Neural cell (in vitro differentiated cells): ENCODE measurements at regions not wholly inside any gene's neighbourhood (a gene's known extent, or its start where the extent isn't known, plus 50 kb on each side); places are given as distances from the start of the nearest gene placed in this dataset.

Experiments used
- H2AFZ ChIP-seq: fragments of 200-600, 300-800 bp; sonication (generic), shearing (Covaris generic); 2 replicates; pipeline ENCODE4 v1.6.0; 2014; ENCODE audit warnings: low read depth, mild to moderate bottlenecking, antibody characterized with exemption, low read length, moderate library complexity
- H3F3A ChIP-seq: fragments of 200-600 bp; shearing (Covaris generic); 2 replicates; pipeline ENCODE4 v1.6.1; 2016; ENCODE audit warnings: mild to moderate bottlenecking, moderate library complexity, mixed read lengths, antibody characterized with exemption, low read length; ENCODE audit not compliant: insufficient read depth, poor library complexity, severe bottlenecking
- H3K27ac ChIP-seq: fragments of 200-600, 300-800 bp; sonication (generic), shearing (Covaris generic); 2 replicates; pipeline ENCODE4 v1.5.1; 2014; ENCODE audit warnings: mild to moderate bottlenecking, low read length, moderate library complexity
- H3K27me3 ChIP-seq: fragments of 300-800, 200-600 bp; sonication (generic), shearing (Covaris generic); 2 replicates; pipeline ENCODE4 v1.6.0; 2014; ENCODE audit warnings: mild to moderate bottlenecking, low read depth, low read length, moderate library complexity; ENCODE audit not compliant: insufficient read depth
- H3K36me3 ChIP-seq: fragments of 300-800, 200-600 bp; sonication (generic), shearing (Covaris generic); 2 replicates; pipeline ENCODE4 v1.5.1; 2014; ENCODE audit warnings: mild to moderate bottlenecking, antibody characterized with exemption, low read length, moderate library complexity; ENCODE audit not compliant: insufficient read depth
- H3K4me2 ChIP-seq: fragments of 300-800, 200-600 bp; sonication (generic), shearing (Covaris generic); 2 replicates; pipeline ENCODE4 v1.6.0; 2014; ENCODE audit warnings: mild to moderate bottlenecking, low read length
- H3K4me3 ChIP-seq: fragments of 300-800, 200-600 bp; sonication (generic), shearing (Covaris generic); 2 replicates; pipeline ENCODE4 v1.5.1; 2014; ENCODE audit warnings: mild to moderate bottlenecking, low read length, moderate library complexity
- H3K79me2 ChIP-seq: fragments of 200-600 bp; shearing (Covaris generic); replicated peaks from 2 replicates; pipeline ENCODE4 v1.6.0; 2014; ENCODE audit warnings: mild to moderate bottlenecking, low read length, moderate library complexity; ENCODE audit not compliant: insufficient read depth
- H3K9ac ChIP-seq: fragments of 300-800, 200-600 bp; sonication (generic), shearing (Covaris generic); 2 replicates; pipeline ENCODE4 v1.6.1; 2016; ENCODE audit warnings: mild to moderate bottlenecking, low read length, mixed read lengths
- H3K9me2 ChIP-seq: fragments of 200-600 bp; shearing (Covaris generic); 2 replicates; pipeline ENCODE4 v1.6.1; 2016; ENCODE audit warnings: mild to moderate bottlenecking, low read length, mixed read lengths; ENCODE audit not compliant: insufficient read depth
- H3K9me3 ChIP-seq: fragments of 200-600, 300-800 bp; sonication (generic), shearing (Covaris generic); 2 replicates; pipeline ENCODE4 v1.6.1; 2016; ENCODE audit warnings: mild to moderate bottlenecking, mixed run types, low read length, moderate library complexity, mixed read lengths
- H4K20me1 ChIP-seq: fragments of 200-600 bp; shearing (Covaris generic); 2 replicates; pipeline ENCODE4 v1.6.1; 2016; ENCODE audit warnings: mild to moderate bottlenecking, mixed run types; ENCODE audit not compliant: insufficient read depth
- EP300 ChIP-seq: fragments of 450-650 bp; conservative IDR thresholded peaks from 2 replicates; pipeline ENCODE4 v1.6.1; 2014; ENCODE audit warnings: antibody characterized with exemption, mild to moderate bottlenecking, moderate library complexity; ENCODE audit not compliant: poor library complexity, severe bottlenecking
- EZH2 ChIP-seq: fragments of 200-600, 300-800 bp; shearing (Covaris generic), sonication (generic); IDR thresholded peaks from 2 replicates; pipeline ENCODE4 v1.6.1; 2014; ENCODE audit warnings: antibody characterized with exemption, low read length, borderline replicate concordance, mild to moderate bottlenecking; ENCODE audit not compliant: insufficient read depth, poor library complexity, severe bottlenecking
- MXI1 ChIP-seq: fragments of 450-650 bp; conservative IDR thresholded peaks from 2 replicates; pipeline ENCODE4 v1.6.1; 2014; ENCODE audit warnings: antibody characterized with exemption, mild to moderate bottlenecking; ENCODE audit not compliant: poor library complexity, severe bottlenecking
- POLR2AphosphoS5 ChIP-seq: IDR thresholded peaks from 2 replicates; pipeline ENCODE4 v1.6.1; 2012
- RAD21 ChIP-seq: fragments of 450-650 bp; conservative IDR thresholded peaks from 2 replicates; pipeline ENCODE4 v1.6.1; 2014; ENCODE audit warnings: antibody characterized with exemption, mild to moderate bottlenecking, moderate library complexity
- REST ChIP-seq: IDR thresholded peaks from 2 replicates; pipeline ENCODE4 v1.6.1; 2012; ENCODE audit warnings: borderline replicate concordance
- SMC3 ChIP-seq: fragments of 450-650 bp; conservative IDR thresholded peaks from 2 replicates; pipeline ENCODE4 v1.6.1; 2014; ENCODE audit warnings: antibody characterized with exemption, mild to moderate bottlenecking, moderate library complexity; ENCODE audit not compliant: poor library complexity
- TAF1 ChIP-seq: IDR thresholded peaks from 2 replicates; pipeline ENCODE4 v1.6.1; 2012; ENCODE audit warnings: low read depth
- TF ChIP-seq, protein P1 (sequence below): fragments of 450-650 bp; IDR thresholded peaks from 2 replicates; pipeline ENCODE4 v1.5.1; 2014; ENCODE audit warnings: antibody characterized with exemption, mild to moderate bottlenecking, moderate library complexity; ENCODE audit not compliant: poor library complexity, severe bottlenecking

GRCh38 chr7:97271619-97272018 lies 154.1 kb downstream of the SDHAF3 start:
- Histone ChIP-seq H3K27me3 (no peaks in the 10 kb centered on the region), H3K36me3 (no peaks in the 10 kb centered on the region), H3F3A (no peaks in the 10 kb centered on the region), H3K9me3 (no peaks in the 10 kb centered on the region), H3K9me2 (no peaks in the 10 kb centered on the region), H3K4me3 (no peak overlapping the region), H2AFZ (no peak overlapping the region), H3K4me2 (no peak overlapping the region), H3K27ac (no peak overlapping the region), H3K9ac (no peak overlapping the region), H4K20me1 (no peaks in the 10 kb centered on the region), H3K79me2 (no peaks in the 10 kb centered on the region)
- TF ChIP-seq POLR2AphosphoS5 (no peak), RAD21 (no peak), REST (no peak), TAF1 (no peak), EP300 (no peak), SMC3 (no peak), MXI1 (no peak), EZH2 (no peak)
- TF ChIP-seq, protein P1, sequence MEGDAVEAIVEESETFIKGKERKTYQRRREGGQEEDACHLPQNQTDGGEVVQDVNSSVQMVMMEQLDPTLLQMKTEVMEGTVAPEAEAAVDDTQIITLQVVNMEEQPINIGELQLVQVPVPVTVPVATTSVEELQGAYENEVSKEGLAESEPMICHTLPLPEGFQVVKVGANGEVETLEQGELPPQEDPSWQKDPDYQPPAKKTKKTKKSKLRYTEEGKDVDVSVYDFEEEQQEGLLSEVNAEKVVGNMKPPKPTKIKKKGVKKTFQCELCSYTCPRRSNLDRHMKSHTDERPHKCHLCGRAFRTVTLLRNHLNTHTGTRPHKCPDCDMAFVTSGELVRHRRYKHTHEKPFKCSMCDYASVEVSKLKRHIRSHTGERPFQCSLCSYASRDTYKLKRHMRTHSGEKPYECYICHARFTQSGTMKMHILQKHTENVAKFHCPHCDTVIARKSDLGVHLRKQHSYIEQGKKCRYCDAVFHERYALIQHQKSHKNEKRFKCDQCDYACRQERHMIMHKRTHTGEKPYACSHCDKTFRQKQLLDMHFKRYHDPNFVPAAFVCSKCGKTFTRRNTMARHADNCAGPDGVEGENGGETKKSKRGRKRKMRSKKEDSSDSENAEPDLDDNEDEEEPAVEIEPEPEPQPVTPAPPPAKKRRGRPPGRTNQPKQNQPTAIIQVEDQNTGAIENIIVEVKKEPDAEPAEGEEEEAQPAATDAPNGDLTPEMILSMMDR = no peak

GRCh38 chr7:97272237-97272975 lies 154.9 kb downstream of the SDHAF3 start:
- Histone ChIP-seq H3K27ac (no peak overlapping the region), H2AFZ (no peak overlapping the region), H4K20me1 (no peaks in the 10 kb centered on the region), H3K79me2 (no peaks in the 10 kb centered on the region), H3K27me3 (no peaks in the 10 kb centered on the region), H3K9ac (no peak overlapping the region), H3K4me3 (no peak overlapping the region), H3K36me3 (no peaks in the 10 kb centered on the region), H3K9me2 (no peaks in the 10 kb centered on the region), H3K9me3 (no peaks in the 10 kb centered on the region), H3F3A (no peaks in the 10 kb centered on the region), H3K4me2 (no peak overlapping the region)
- TF ChIP-seq EZH2 (no peak), RAD21 (no peak), EP300 (no peak), TAF1 (no peak), SMC3 (no peak), REST (no peak), MXI1 (no peak), POLR2AphosphoS5 (no peak)
- TF ChIP-seq, protein P1 = no peak
